Calu3 (cell line): ENCODE measurements at regions not wholly inside any gene's neighbourhood (a gene's known extent, or its start where the extent isn't known, plus 50 kb on each side); places are given as distances from the start of the nearest gene placed in this dataset.

Source experiments
- BruUV-seq: library from RNA; stranded (reverse); fragments of 400-500 nt; replicated peaks from 2 replicates; lab custom pipeline; 2021; lab: Mats Ljungman, UMichigan
- CTCF ChIA-PET: fragments of 300-600 bp; sonication (Branson Sonifier 250); formaldehyde crosslinking; loops from one replicate; lab custom pipeline; 2022; ENCODE audit warnings: antibody characterized with exemption; lab: Charles Lee
- DNase-seq: peaks from one replicate; pipeline ENCODE4 v3.0.0; 2022
- H3K27ac Mint-ChIP-seq: one replicate; pipeline ENCODE4 v1.8.0; 2022; ENCODE audit warnings: mixed read lengths; ENCODE audit not compliant: unreplicated experiment
- H3K27me3 Mint-ChIP-seq: one replicate; pipeline ENCODE4 v1.8.0; 2022; ENCODE audit warnings: mixed read lengths; ENCODE audit not compliant: unreplicated experiment
- H3K36me3 Mint-ChIP-seq: one replicate; pipeline ENCODE4 v1.8.0; 2022; ENCODE audit warnings: mild to moderate bottlenecking, moderate library complexity, mixed read lengths; ENCODE audit not compliant: insufficient read depth, unreplicated experiment
- H3K4me1 Mint-ChIP-seq: one replicate; pipeline ENCODE4 v1.8.0; 2022; ENCODE audit warnings: mild to moderate bottlenecking, low read depth, mixed read lengths; ENCODE audit not compliant: unreplicated experiment
- H3K4me3 Mint-ChIP-seq: one replicate; pipeline ENCODE4 v1.8.0; 2022; ENCODE audit warnings: mild to moderate bottlenecking, low read depth, moderate library complexity, mixed read lengths; ENCODE audit not compliant: unreplicated experiment
- H3K9me3 Mint-ChIP-seq: one replicate; pipeline ENCODE4 v1.8.0; 2022; ENCODE audit warnings: low read depth, mixed read lengths; ENCODE audit not compliant: unreplicated experiment
- intact Hi-C: fragments of 100-400 bp; cut with micrococcal nuclease; formaldehyde crosslinking; loops from one replicate; pipeline ENCODE4 v1.10.0; 2022; ENCODE audit not compliant: unreplicated experiment
- TF ChIP-seq, protein P1 (sequence below): fragments of 200-600 bp; IDR thresholded peaks from one replicate; pipeline ENCODE4 v1.8.0; 2022; ENCODE audit warnings: antibody characterized with exemption; ENCODE audit not compliant: unreplicated experiment

DNA sequence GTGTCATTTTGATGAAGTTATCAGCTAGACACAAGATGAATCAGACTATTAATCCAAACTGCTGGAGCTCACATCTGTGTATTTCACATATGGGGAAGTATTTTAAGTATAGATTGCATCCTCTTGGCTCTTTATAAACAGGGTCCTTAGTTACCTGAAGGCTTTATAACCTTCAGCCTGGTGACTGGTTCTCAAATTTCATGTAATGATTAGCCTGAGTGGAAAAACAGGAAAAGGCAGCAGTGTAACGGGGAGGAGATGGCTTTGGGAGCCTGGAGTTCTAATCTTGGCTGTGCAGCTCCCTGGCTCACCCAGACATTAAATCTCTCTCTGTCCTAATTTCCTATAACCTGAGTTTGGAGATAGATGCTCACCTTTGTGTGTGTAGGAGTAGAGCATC is 103.8 kb upstream of the HPF1 start:
- TF ChIP-seq, protein P1, sequence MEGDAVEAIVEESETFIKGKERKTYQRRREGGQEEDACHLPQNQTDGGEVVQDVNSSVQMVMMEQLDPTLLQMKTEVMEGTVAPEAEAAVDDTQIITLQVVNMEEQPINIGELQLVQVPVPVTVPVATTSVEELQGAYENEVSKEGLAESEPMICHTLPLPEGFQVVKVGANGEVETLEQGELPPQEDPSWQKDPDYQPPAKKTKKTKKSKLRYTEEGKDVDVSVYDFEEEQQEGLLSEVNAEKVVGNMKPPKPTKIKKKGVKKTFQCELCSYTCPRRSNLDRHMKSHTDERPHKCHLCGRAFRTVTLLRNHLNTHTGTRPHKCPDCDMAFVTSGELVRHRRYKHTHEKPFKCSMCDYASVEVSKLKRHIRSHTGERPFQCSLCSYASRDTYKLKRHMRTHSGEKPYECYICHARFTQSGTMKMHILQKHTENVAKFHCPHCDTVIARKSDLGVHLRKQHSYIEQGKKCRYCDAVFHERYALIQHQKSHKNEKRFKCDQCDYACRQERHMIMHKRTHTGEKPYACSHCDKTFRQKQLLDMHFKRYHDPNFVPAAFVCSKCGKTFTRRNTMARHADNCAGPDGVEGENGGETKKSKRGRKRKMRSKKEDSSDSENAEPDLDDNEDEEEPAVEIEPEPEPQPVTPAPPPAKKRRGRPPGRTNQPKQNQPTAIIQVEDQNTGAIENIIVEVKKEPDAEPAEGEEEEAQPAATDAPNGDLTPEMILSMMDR = no peak
- H3K36me3 Mint-ChIP-seq = no peaks in the 10 kb centered on the region
- peak overlapping the region; percentile 65 for H3K27ac Mint-ChIP-seq
- H3K27me3 Mint-ChIP-seq = no peaks in the 10 kb centered on the region
- peak; percentile 46 for DNase-seq
- no TSS peak for BruUV-seq
- peak overlapping the region; percentile 16 for H3K4me3 Mint-ChIP-seq
- CTCF ChIA-PET = interaction anchor here (0.7 to 1.2 kb wide), 3 partner anchors 10 to 147 kb away, joined by 3 read pairs; no protein-coding TSS in a partner anchor
- H3K4me1 Mint-ChIP-seq = peaks cover 17% of the 10 kb centered on the region
- no peaks in the 10 kb centered on the region for H3K9me3 Mint-ChIP-seq
- intact Hi-C loops = no loop called here

DNA sequence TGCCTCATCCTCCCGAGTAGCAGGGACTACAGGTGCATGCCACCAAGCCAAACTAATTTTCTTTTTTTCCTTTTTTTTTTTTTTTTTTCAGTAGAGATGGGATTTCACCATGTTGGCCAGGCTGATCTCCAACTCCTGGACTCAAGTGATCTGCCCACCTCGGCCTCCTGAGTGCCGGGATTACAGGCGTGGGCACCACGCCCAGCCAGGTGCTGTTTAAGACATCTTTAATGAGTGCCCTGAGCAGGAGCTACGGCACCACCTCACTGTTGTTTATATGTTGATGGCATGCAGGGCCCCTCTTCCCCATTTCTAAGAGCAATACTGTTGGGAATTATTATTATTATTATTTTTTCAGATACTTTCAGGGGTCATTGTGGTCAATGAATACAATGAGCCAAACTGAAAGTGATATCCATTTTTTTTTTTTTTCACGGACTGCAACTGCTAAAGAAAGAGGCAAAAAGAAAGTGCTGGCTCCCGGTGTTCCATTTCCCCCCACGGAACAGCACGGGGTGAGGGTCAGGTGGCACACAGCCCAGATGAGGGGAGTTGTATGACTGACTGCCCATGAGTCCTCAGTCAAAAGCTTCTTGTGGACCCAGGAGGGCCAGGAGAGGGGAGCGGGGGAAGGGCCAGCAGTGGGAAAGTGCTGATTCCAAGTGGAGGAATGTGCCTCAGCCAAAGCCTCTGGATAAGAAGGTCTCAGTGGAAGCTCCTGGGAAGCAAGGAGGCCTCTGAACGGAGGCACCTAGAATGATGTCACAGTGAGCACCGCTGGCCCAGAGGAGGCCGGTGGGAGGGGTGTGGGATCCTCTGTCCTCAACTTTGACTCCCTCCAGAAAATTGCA is 101.8 kb upstream of the HPF1 start:
- CTCF ChIA-PET = no interaction called here
- no peak overlapping the region for H3K27ac Mint-ChIP-seq
- no peak for DNase-seq
- H3K36me3 Mint-ChIP-seq = no peaks in the 10 kb centered on the region
- peak overlapping the region; percentile 30 for H3K4me3 Mint-ChIP-seq
- TF ChIP-seq, protein P1 = no peak
- intact Hi-C loops = no loop called here
- H3K4me1 Mint-ChIP-seq = peaks cover 17% of the 10 kb centered on the region
- BruUV-seq = no TSS peak
- H3K27me3 Mint-ChIP-seq = no peaks in the 10 kb centered on the region
- H3K9me3 Mint-ChIP-seq = no peaks in the 10 kb centered on the region

DNA sequence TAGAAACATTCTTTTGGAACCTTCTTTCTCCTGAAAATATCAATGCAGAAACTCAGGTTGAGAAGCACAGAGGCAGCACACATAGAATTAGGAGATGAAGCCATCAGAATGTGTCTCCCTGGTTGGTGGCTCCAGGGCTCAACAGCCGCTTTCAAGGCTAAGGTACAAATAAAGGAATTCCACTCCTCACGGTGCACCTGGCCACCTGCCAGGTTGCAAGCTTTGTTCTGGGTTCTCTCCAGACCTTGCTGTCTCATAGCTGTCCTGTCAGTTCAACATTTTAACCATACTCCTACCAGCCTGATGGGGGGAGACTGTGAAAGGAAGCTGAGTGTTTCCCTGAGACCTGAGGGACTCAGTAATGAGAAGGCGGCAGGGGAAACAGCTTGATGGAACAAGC is 96.3 kb upstream of the HPF1 start:
- Mint-ChIP-seq H3K4me3 (no peak overlapping the region), H3K4me1 (peaks cover 6% of the 10 kb centered on the region), H3K36me3 (no peaks in the 10 kb centered on the region), H3K27me3 (no peaks in the 10 kb centered on the region), H3K9me3 (peaks cover 2% of the 10 kb centered on the region), H3K27ac (no peak overlapping the region)
- no peak for DNase-seq
- TF ChIP-seq, protein P1 = no peak
- intact Hi-C loops = no loop called here
- CTCF ChIA-PET = no interaction called here
- BruUV-seq = no TSS peak

DNA sequence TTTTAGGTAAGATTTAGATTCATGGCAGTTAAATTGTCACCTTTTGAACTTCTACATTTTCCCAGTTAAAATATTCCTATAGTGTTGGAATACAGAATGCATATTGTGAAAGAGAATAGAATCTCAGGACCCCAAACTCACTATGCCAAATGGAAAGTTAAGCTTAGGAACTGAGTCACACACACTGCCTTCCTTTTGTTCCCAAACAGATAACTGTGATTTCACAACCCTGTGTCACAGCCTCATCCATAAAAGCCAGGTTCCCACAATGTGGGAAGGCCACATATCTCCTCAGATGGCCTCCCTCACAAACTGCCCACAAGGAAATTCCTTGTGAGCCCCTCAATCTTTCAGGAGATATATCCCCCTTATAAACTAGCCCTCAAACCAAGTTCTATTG is 94.7 kb upstream of the HPF1 start:
- H3K27ac Mint-ChIP-seq = no peak overlapping the region
- no TSS peak for BruUV-seq
- TF ChIP-seq, protein P1 = no peak
- H3K9me3 Mint-ChIP-seq = peaks cover 2% of the 10 kb centered on the region
- peaks cover 7% of the 10 kb centered on the region for H3K4me1 Mint-ChIP-seq
- intact Hi-C loops = no loop called here
- DNase-seq = no peak
- CTCF ChIA-PET = no interaction called here
- no peaks in the 10 kb centered on the region for H3K36me3 Mint-ChIP-seq
- no peak overlapping the region for H3K4me3 Mint-ChIP-seq
- H3K27me3 Mint-ChIP-seq = no peaks in the 10 kb centered on the region
